Spleen (tissue), 11 donors: ENCODE measurements at regions not wholly inside any gene's neighbourhood (a gene's known extent, or its start where the extent isn't known, plus 50 kb on each side); places are given as distances from the start of the nearest gene placed in this dataset.

Experiments used
- DNase-seq: peaks from one replicate; pipeline ENCODE4 v3.0.0-alpha.2; 2020
- H3K27ac ChIP-seq, 8 donors: fragments of 200-600 bp; sonication (generic) in 7 of 8; 1 replicate in 4 of 8; 2 replicates in 4 of 8; pipeline versions ENCODE4 v1.5.0 to v1.8.0; 2016 to 2021; ENCODE audit warnings: inconsistent platforms in 4 of 8, mild to moderate bottlenecking in 4 of 8, moderate library complexity in 1 of 8
- H3K27me3 ChIP-seq, 7 donors: fragments of 200-600 bp; sonication (generic) in 6 of 7; replicated peaks in 1 of 7; 1 replicate in 4 of 7; 2 replicates in 3 of 7; pipeline versions ENCODE4 v1.5.0 to v1.8.0; 2016 to 2021; ENCODE audit warnings: inconsistent platforms in 3 of 7, mild to moderate bottlenecking in 1 of 7
- H3K36me3 ChIP-seq, 6 donors: fragments of 200-600 bp; sonication (generic) in 5 of 6; 1 replicate in 4 of 6; 2 replicates in 2 of 6; pipeline versions ENCODE4 v1.5.0 to v1.8.0; 2016 to 2021; ENCODE audit warnings: inconsistent platforms in 2 of 6
- H3K4me1 ChIP-seq, 6 donors: fragments of 200-600 bp; sonication (generic) in 5 of 6; 1 replicate in 3 of 6; 2 replicates in 3 of 6; pipeline versions ENCODE4 v1.5.0 to v1.8.0; 2016 to 2021; ENCODE audit warnings: inconsistent platforms in 3 of 6
- H3K4me3 ChIP-seq, 8 donors: fragments of 200-600 bp; sonication (generic) in 7 of 8; 1 replicate in 4 of 8; 2 replicates in 4 of 8; pipeline versions ENCODE4 v1.5.0 to v1.8.0; 2016 to 2021; ENCODE audit warnings: inconsistent platforms in 4 of 8, mild to moderate bottlenecking in 4 of 8, moderate library complexity in 2 of 8
- H3K9me3 ChIP-seq, 8 donors: fragments of 200-600 bp; sonication (generic) in 7 of 8; 1 replicate in 4 of 8; 2 replicates in 4 of 8; pipeline versions ENCODE4 v1.5.0 to v1.8.0; 2016 to 2021; ENCODE audit warnings: inconsistent platforms in 4 of 8
- POLR2A ChIP-seq, 3 donors: fragments of 450-650 bp; IDR thresholded peaks; one replicate each; pipeline ENCODE4 v1.5.1; 2017; ENCODE audit warnings: antibody characterized with exemption in 3 of 3, mild to moderate bottlenecking in 1 of 3
- POLR2AphosphoS5 ChIP-seq, 3 donors: sonication (generic); formaldehyde crosslinking; IDR thresholded peaks; one replicate each; pipeline ENCODE4 v1.5.1; 2017; ENCODE audit warnings: antibody characterized with exemption in 3 of 3
- WGBS, 5 donors: extraction: QIAGEN DNeasy Blood & Tissue Kit in 3 of 5; methylation state at CpG; one replicate each; pipeline versions ENCODE4 v1.1.5 to v1.1.7; 2013 to 2018; 5-methylcytosine and 5-hydroxymethylcytosine counted together
- intact Hi-C: fragments of 100-400 bp; cut with DNase I; formaldehyde crosslinking; loops from one replicate; pipeline ENCODE4 v1.15.0; 2023; ENCODE audit warnings: low total_unique reads
- TF ChIP-seq, protein P1 (sequence below), 11 experiments: fragments of 200-600 bp in 7 of 11; fragments of 450-650 bp in 4 of 11; sonication (generic) in 4 of 11; IDR thresholded peaks in 8 of 11; conservative IDR thresholded peaks in 3 of 11; 1 replicate in 7 of 11; 2 replicates in 4 of 11; pipeline versions ENCODE4 v1.4.0 to v1.8.0; 2016 to 2021; ENCODE audit warnings: antibody characterized with exemption in 11 of 11, inconsistent platforms in 4 of 11, mild to moderate bottlenecking in 1 of 11
- donor health status: healthy with polysubstance abuse.
- donor health status: DM: no; HTN: no; CAD: no; lungs with moderate emphysema.
- donor health status: DM: no; HTN: no; CAD: no.
- donor health status: Bipolar disorder and iron deficiency.
- donor health status: healthy.
- donor health status: DM: no; HTN: no; CAD: no.
- donor health status: DM: yes; HTN: yes; CAD: no.

DNA sequence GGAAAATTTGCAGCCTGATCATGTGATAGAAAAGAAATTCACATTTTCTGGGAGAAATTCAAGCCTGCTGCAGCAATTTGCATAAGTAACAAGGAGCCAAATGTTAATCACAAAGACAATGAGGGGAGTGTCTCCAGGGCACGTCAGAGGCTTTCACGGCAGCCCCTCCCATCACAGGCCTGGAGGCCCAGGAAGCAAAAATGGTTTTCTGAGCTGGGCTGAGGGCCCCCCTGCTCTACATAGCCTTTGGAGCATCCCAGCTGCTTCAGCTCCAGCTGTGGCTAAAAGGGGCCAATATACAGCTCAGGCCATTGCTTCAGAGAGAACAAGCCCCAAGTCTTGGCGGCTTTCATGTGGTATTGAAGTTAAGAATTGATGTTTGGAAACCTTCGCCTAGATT, 445.3 kb upstream of the ZEB2 start:
- 83 to 96% (median 90%) methylated on average over 4 of the region's 4 CpGs for WGBS, 5 donors
- TF ChIP-seq POLR2AphosphoS5 (IDR thresholded peaks at IDR 0.05) (no peak), POLR2A (IDR thresholded peaks at IDR 0.05) (no peak)
- TF ChIP-seq, protein P1, sequence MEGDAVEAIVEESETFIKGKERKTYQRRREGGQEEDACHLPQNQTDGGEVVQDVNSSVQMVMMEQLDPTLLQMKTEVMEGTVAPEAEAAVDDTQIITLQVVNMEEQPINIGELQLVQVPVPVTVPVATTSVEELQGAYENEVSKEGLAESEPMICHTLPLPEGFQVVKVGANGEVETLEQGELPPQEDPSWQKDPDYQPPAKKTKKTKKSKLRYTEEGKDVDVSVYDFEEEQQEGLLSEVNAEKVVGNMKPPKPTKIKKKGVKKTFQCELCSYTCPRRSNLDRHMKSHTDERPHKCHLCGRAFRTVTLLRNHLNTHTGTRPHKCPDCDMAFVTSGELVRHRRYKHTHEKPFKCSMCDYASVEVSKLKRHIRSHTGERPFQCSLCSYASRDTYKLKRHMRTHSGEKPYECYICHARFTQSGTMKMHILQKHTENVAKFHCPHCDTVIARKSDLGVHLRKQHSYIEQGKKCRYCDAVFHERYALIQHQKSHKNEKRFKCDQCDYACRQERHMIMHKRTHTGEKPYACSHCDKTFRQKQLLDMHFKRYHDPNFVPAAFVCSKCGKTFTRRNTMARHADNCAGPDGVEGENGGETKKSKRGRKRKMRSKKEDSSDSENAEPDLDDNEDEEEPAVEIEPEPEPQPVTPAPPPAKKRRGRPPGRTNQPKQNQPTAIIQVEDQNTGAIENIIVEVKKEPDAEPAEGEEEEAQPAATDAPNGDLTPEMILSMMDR (IDR thresholded peaks at IDR 0.05 in 8 of 11, conservative IDR thresholded peaks at IDR 0.05 in 3 of 11): no peak
- intact Hi-C loops: no loop called here
- Histone ChIP-seq H3K9me3 (peaks cover 0 to 44% (median 31%) of the 10 kb centered on the region in 8 donors), H3K27ac (no peak overlapping the region), H3K27me3 (no peaks in the 10 kb centered on the region), H3K4me1 (no peaks in the 10 kb centered on the region), H3K36me3 (no peaks in the 10 kb centered on the region), H3K4me3 (no peak overlapping the region)
- no peak for DNase-seq

DNA sequence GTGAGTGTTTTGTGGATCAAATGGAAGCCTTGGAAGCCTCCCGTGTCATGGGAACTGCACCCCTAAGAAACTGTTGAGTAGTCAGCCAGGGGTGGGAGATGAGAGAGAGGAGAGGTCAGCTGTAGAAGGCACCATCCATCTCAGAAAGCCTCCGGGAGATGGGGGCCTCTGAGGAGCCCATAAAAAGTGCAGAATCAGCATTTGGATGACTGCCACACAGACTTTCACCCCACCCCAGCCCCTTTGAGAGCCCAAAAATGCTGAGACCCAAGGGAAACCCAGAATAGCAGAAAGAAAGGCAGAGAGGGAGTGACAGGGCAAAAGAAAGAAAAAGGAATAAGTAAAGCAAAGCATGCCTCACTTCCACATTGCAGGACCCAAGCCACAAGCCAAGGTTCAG, 443.1 kb upstream of the ZEB2 start:
- no peak for DNase-seq
- TF ChIP-seq POLR2A (IDR thresholded peaks at IDR 0.05) (no peak), POLR2AphosphoS5 (IDR thresholded peaks at IDR 0.05) (no peak)
- TF ChIP-seq, protein P1 (IDR thresholded peaks at IDR 0.05 in 8 of 11, conservative IDR thresholded peaks at IDR 0.05 in 3 of 11): no peak
- intact Hi-C loops: no loop called here
- no peak overlapping the region for H3K4me3 ChIP-seq
- no peaks in the 10 kb centered on the region for H3K36me3 ChIP-seq
- peaks cover 0 to 31% (median 17%) of the 10 kb centered on the region in 8 donors for H3K9me3 ChIP-seq
- no peaks in the 10 kb centered on the region for H3K4me1 ChIP-seq
- 75 to 95% (median 90%) methylated on average over 2 of the region's 2 CpGs for WGBS, 5 donors
- H3K27ac ChIP-seq: no peak overlapping the region
- H3K27me3 ChIP-seq: no peaks in the 10 kb centered on the region

DNA sequence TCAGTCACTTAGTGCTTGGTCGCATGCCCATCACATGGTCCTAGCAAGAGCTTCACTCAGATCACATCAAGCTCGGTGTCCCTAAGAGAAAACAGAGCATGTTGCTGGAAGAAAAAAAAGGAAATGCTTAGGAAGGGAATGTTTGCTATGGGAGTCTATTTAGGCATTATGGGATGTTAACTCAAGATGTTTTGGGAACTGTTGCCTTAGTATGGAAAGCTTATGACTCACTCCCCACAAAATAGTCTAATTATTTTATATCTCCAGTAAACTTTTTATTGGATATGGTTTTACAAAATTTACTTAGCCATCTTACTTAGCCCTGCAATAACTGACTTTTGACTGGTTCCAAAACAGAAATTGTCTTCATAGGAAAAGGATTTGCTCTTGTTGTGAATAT, 439.5 kb upstream of the ZEB2 start:
- H3K4me3 ChIP-seq: no peak overlapping the region
- 92 to 95% (median 93%) methylated on average over 2 of the region's 2 CpGs for WGBS, 5 donors
- H3K27me3 ChIP-seq: no peaks in the 10 kb centered on the region
- no peak for DNase-seq
- H3K4me1 ChIP-seq: no peaks in the 10 kb centered on the region
- TF ChIP-seq POLR2AphosphoS5 (IDR thresholded peaks at IDR 0.05) (no peak), POLR2A (IDR thresholded peaks at IDR 0.05) (no peak)
- TF ChIP-seq, protein P1 (IDR thresholded peaks at IDR 0.05 in 8 of 11, conservative IDR thresholded peaks at IDR 0.05 in 3 of 11): no peak
- intact Hi-C loops: no loop called here
- H3K9me3 ChIP-seq: peaks cover 0 to 9% (median 1%) of the 10 kb centered on the region in 8 donors
- H3K36me3 ChIP-seq: no peaks in the 10 kb centered on the region
- H3K27ac ChIP-seq: no peak overlapping the region

DNA sequence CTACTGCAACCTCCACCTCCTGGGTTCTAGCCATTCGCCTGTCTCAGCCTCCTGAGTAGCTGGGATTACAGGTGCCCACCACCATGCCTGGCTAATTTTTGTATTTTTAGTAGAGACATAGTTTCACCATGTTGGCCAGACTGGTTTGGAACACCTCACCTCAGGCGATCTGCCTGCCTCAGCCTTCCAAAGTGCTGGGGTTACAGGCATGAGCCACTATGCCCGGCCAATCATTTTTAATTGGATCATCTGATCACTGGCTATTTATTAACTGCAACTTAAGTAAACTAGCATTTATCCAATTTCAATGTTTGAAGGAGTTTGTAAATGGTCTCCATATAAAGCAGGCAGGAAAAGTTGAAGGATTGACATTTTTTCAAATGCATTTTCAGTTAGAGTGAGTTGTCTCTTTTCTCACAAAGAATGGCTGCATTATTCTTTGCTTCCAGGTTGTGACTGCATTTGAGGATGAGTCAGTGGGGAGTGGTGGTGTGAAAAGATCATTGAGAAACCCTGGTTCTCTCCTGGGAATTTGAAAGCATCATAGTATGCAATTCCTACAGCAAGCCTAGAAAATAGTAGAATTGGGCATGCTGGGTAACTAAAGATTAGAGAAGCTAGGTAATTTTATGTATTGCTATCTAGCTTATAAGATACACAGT, 431.1 kb upstream of the ZEB2 start:
- intact Hi-C loops: no loop called here
- H3K9me3 ChIP-seq: no peaks in the 10 kb centered on the region
- TF ChIP-seq POLR2AphosphoS5 (IDR thresholded peaks at IDR 0.05) (no peak), POLR2A (IDR thresholded peaks at IDR 0.05) (no peak)
- TF ChIP-seq, protein P1 (IDR thresholded peaks at IDR 0.05 in 8 of 11, conservative IDR thresholded peaks at IDR 0.05 in 3 of 11): no peak
- no peaks in the 10 kb centered on the region for H3K4me1 ChIP-seq
- WGBS, 5 donors: 93 to 97% (median 94%) methylated on average over 3 of the region's 3 CpGs
- H3K4me3 ChIP-seq: no peak overlapping the region
- no peaks in the 10 kb centered on the region for H3K27me3 ChIP-seq
- no peaks in the 10 kb centered on the region for H3K36me3 ChIP-seq
- DNase-seq: no peak
- no peak overlapping the region for H3K27ac ChIP-seq
